ENCODE measurements at regions not wholly inside any gene's neighbourhood (a gene's known extent, or its start where the extent isn't known, plus 50 kb on each side); places are given as distances from the start of the nearest gene placed in this dataset.

GRCh38 chr11:116424615-116425261 is 348.0 kb downstream of the BUD13 start (continued):
- TF ChIP-seq, protein P1, sequence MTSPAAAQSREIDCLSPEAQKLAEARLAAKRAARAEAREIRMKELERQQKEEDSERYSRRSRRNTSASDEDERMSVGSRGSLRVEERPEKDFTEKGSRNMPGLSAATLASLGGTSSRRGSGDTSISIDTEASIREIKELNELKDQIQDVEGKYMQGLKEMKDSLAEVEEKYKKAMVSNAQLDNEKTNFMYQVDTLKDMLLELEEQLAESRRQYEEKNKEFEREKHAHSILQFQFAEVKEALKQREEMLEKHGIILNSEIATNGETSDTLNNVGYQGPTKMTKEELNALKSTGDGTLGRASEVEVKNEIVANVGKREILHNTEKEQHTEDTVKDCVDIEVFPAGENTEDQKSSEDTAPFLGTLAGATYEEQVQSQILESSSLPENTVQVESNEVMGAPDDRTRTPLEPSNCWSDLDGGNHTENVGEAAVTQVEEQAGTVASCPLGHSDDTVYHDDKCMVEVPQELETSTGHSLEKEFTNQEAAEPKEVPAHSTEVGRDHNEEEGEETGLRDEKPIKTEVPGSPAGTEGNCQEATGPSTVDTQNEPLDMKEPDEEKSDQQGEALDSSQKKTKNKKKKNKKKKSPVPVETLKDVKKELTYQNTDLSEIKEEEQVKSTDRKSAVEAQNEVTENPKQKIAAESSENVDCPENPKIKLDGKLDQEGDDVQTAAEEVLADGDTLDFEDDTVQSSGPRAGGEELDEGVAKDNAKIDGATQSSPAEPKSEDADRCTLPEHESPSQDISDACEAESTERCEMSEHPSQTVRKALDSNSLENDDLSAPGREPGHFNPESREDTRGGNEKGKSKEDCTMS (CRISPR knock-in tag; conservative IDR thresholded peaks at IDR 0.05): no peak
- TF ChIP-seq KLF16 (CRISPR knock-in tag; IDR thresholded peaks at IDR 0.05): no peak
- TF ChIP-seq YEATS2 (CRISPR knock-in tag; IDR thresholded peaks at IDR 0.05; ENCODE audit: borderline replicate concordance): peak; percentile 43; the same call in 1 of the 2 replicates
- TF ChIP-seq SALL1 (CRISPR knock-in tag; IDR thresholded peaks at IDR 0.05): peak; percentile 95
- TF ChIP-seq TCF7L2 (IDR thresholded peaks at IDR 0.05; ENCODE audit: low read depth, low read length): no peak
- TF ChIP-seq TGIF2 (CRISPR knock-in tag; IDR thresholded peaks at IDR 0.05): no peak
- no peak for TF ChIP-seq PCBP2 (optimal IDR thresholded peaks at IDR 0.05; ENCODE audit: low read depth, low read length, poor library complexity, severe bottlenecking)
- peak; percentile 74; the same call in 1 of the 2 replicates for TF ChIP-seq CREM (IDR thresholded peaks at IDR 0.05)
- no peak for TF ChIP-seq CREM (CRISPR knock-in tag; IDR thresholded peaks at IDR 0.05)
- no peak for TF ChIP-seq ZNF772 (CRISPR knock-in tag; IDR thresholded peaks at IDR 0.05)
- TF ChIP-seq ZNF138 (CRISPR knock-in tag; IDR thresholded peaks at IDR 0.05; ENCODE audit: low read depth): no peak
- no peak for TF ChIP-seq ZNF549 (CRISPR knock-in tag; IDR thresholded peaks at IDR 0.05)
- TF ChIP-seq, protein P2, sequence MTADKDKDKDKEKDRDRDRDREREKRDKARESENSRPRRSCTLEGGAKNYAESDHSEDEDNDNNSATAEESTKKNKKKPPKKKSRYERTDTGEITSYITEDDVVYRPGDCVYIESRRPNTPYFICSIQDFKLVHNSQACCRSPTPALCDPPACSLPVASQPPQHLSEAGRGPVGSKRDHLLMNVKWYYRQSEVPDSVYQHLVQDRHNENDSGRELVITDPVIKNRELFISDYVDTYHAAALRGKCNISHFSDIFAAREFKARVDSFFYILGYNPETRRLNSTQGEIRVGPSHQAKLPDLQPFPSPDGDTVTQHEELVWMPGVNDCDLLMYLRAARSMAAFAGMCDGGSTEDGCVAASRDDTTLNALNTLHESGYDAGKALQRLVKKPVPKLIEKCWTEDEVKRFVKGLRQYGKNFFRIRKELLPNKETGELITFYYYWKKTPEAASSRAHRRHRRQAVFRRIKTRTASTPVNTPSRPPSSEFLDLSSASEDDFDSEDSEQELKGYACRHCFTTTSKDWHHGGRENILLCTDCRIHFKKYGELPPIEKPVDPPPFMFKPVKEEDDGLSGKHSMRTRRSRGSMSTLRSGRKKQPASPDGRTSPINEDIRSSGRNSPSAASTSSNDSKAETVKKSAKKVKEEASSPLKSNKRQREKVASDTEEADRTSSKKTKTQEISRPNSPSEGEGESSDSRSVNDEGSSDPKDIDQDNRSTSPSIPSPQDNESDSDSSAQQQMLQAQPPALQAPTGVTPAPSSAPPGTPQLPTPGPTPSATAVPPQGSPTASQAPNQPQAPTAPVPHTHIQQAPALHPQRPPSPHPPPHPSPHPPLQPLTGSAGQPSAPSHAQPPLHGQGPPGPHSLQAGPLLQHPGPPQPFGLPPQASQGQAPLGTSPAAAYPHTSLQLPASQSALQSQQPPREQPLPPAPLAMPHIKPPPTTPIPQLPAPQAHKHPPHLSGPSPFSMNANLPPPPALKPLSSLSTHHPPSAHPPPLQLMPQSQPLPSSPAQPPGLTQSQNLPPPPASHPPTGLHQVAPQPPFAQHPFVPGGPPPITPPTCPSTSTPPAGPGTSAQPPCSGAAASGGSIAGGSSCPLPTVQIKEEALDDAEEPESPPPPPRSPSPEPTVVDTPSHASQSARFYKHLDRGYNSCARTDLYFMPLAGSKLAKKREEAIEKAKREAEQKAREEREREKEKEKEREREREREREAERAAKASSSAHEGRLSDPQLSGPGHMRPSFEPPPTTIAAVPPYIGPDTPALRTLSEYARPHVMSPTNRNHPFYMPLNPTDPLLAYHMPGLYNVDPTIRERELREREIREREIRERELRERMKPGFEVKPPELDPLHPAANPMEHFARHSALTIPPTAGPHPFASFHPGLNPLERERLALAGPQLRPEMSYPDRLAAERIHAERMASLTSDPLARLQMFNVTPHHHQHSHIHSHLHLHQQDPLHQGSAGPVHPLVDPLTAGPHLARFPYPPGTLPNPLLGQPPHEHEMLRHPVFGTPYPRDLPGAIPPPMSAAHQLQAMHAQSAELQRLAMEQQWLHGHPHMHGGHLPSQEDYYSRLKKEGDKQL (CRISPR knock-in tag; IDR thresholded peaks at IDR 0.05; ENCODE audit: low read depth): no peak
- no peak; the same call in 1 of the 2 replicates for TF ChIP-seq ZNF292 (CRISPR knock-in tag; IDR thresholded peaks at IDR 0.05; ENCODE audit: borderline replicate concordance, low read depth)
- TF ChIP-seq ZGPAT (CRISPR knock-in tag; IDR thresholded peaks at IDR 0.05): peak; percentile 77; the same call in 1 of the 2 replicates
- no peak for TF ChIP-seq FIP1L1 (IDR thresholded peaks at IDR 0.05; ENCODE audit: borderline replicate concordance, insufficient read depth, low read depth, low read length)
- no peak for TF ChIP-seq MXD3 (CRISPR knock-in tag; IDR thresholded peaks at IDR 0.05)
- TF ChIP-seq GABPB1 (CRISPR knock-in tag; IDR thresholded peaks at IDR 0.05): no peak
- no peak for TF ChIP-seq DR1 (CRISPR knock-in tag; IDR thresholded peaks at IDR 0.05)
- peak; percentile 81 for TF ChIP-seq HDAC1 (CRISPR knock-in tag; IDR thresholded peaks at IDR 0.05)

Data from HepG2 (cell line).